Tibial artery (tissue), 4 donors: ENCODE measurements at regions not wholly inside any gene's neighbourhood (a gene's known extent, or its start where the extent isn't known, plus 50 kb on each side); places are given as distances from the start of the nearest gene placed in this dataset.
A peak's percentile ranks its signal among the peaks of the same experiment; 100 is the strongest.

Experiments used
- DNase-seq, 2 donors: peaks; one replicate each; pipeline ENCODE4 v3.0.0-alpha.2; 2019
- H3K27ac ChIP-seq, 2 donors: fragments of 200-600 bp; sonication (generic) in 1 of 2; 1 replicate in 1 of 2; 2 replicates in 1 of 2; pipeline ENCODE4 v1.5.1; 2018 to 2019; ENCODE audit warnings: mild to moderate bottlenecking in 1 of 2
- H3K27me3 ChIP-seq, 2 donors: fragments of 200-600 bp; sonication (generic) in 1 of 2; one replicate each; pipeline versions ENCODE4 v1.5.1 to v1.6.0; 2016 to 2019
- H3K36me3 ChIP-seq, 3 donors: fragments of 200-600 bp; sonication (generic) in 2 of 3; one replicate each; pipeline ENCODE4 v1.5.1; 2016 to 2019; ENCODE audit warnings: mild to moderate bottlenecking in 2 of 3
- H3K4me1 ChIP-seq, 4 donors: fragments of 200-600 bp; sonication (generic) in 2 of 4; 1 replicate in 3 of 4; 2 replicates in 1 of 4; pipeline ENCODE4 v1.5.1; 2016 to 2019
- H3K4me3 ChIP-seq, 2 donors: fragments of 200-600 bp; sonication (generic) in 1 of 2; 1 replicate in 1 of 2; 2 replicates in 1 of 2; pipeline ENCODE4 v1.5.1; 2018 to 2019; ENCODE audit warnings: mild to moderate bottlenecking in 2 of 2
- H3K9me3 ChIP-seq, 3 donors: fragments of 200-600 bp; sonication (generic) in 1 of 3; one replicate each; pipeline ENCODE4 v1.5.1; 2016 to 2019
- CTCF ChIP-seq, 2 experiments: fragments of 200-600 bp in 1 of 2; fragments of 450-650 bp in 1 of 2; IDR thresholded peaks; one replicate each; pipeline ENCODE4 v1.5.1; 2017 to 2019; ENCODE audit warnings: antibody characterized with exemption in 2 of 2, mild to moderate bottlenecking in 1 of 2, moderate library complexity in 1 of 2
- intact Hi-C: fragments of 100-400 bp; cut with DNase I; formaldehyde crosslinking; loops from one replicate; pipeline ENCODE4 v1.15.0; 2023; ENCODE audit warnings: low total_unique reads

- peaks cover 0 to 8% (median 0%) of the 10 kb centered on the region in 3 donors for H3K9me3 ChIP-seq
- peak; percentile 50 to 59 for TF ChIP-seq CTCF (IDR thresholded peaks at IDR 0.05)
- H3K27ac ChIP-seq: no peak overlapping the region
- H3K4me1 ChIP-seq: peaks cover 0 to 1% (median 0%) of the 10 kb centered on the region in 4 donors
- DNase-seq: no peak
- H3K4me3 ChIP-seq: no peak overlapping the region
- intact Hi-C loops: no loop called here
- H3K36me3 ChIP-seq: no peaks in the 10 kb centered on the region
- no peaks in the 10 kb centered on the region for H3K27me3 ChIP-seq
Measured at GRCh38 chr18:45275367-45276113, 339.7 kb upstream of the SLC14A2 start.

DNA sequence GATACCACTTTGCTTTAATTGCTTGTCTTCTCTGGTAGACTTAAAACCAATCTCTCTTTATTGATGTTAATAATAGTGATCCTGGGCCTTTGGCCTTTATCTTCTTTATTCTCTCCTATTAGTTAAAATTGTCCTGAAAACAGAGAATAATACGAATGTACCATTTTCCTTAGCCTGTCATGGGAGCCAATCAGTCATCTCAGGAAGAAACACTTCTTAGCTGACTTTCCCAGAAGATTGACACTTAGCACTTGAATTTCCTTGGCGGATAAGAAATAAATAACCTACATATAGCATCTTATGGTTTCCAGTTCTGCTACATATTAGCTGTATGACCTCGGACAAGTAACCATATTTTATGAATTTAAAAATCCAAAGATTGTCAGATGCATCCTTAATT is 338.4 kb upstream of the SLC14A2 start:
- H3K4me3 ChIP-seq: no peak overlapping the region
- no peak overlapping the region for H3K27ac ChIP-seq
- no peaks in the 10 kb centered on the region for H3K4me1 ChIP-seq
- no peak for DNase-seq
- no peaks in the 10 kb centered on the region for H3K27me3 ChIP-seq
- H3K36me3 ChIP-seq: no peaks in the 10 kb centered on the region
- H3K9me3 ChIP-seq: peaks cover 0 to 5% (median 0%) of the 10 kb centered on the region in 3 donors
- intact Hi-C loops: no loop called here
- TF ChIP-seq CTCF (IDR thresholded peaks at IDR 0.05): no peak

GRCh38 chr18:45277908-45278307 is 337.4 kb upstream of the SLC14A2 start:
- no peak for TF ChIP-seq CTCF (IDR thresholded peaks at IDR 0.05)
- intact Hi-C loops: no loop called here
- DNase-seq: no peak

GRCh38 chr18:45280481-45281276 is 334.6 kb upstream of the SLC14A2 start:
- H3K4me1 ChIP-seq: no peaks in the 10 kb centered on the region
- intact Hi-C loops: no loop called here
- DNase-seq: no peak
- no peaks in the 10 kb centered on the region for H3K36me3 ChIP-seq
- no peak overlapping the region for H3K27ac ChIP-seq
- no peaks in the 10 kb centered on the region for H3K27me3 ChIP-seq
- no peaks in the 10 kb centered on the region for H3K9me3 ChIP-seq
- H3K4me3 ChIP-seq: no peak overlapping the region
- no peak for TF ChIP-seq CTCF (IDR thresholded peaks at IDR 0.05)

More at GRCh38 chr18:45277908-45278307, 337.4 kb upstream of the SLC14A2 start:
- no peak overlapping the region for H3K4me3 ChIP-seq
- H3K27me3 ChIP-seq: no peaks in the 10 kb centered on the region
- no peaks in the 10 kb centered on the region for H3K36me3 ChIP-seq
- no peak overlapping the region for H3K27ac ChIP-seq
- H3K4me1 ChIP-seq: no peaks in the 10 kb centered on the region
- no peaks in the 10 kb centered on the region for H3K9me3 ChIP-seq

- Histone ChIP-seq H3K4me1 (no peaks in the 10 kb centered on the region), H3K9me3 (no peaks in the 10 kb centered on the region), H3K27ac (no peak overlapping the region), H3K4me3 (no peak overlapping the region), H3K27me3 (no peaks in the 10 kb centered on the region), H3K36me3 (no peaks in the 10 kb centered on the region)
- intact Hi-C loops: no loop called here
- DNase-seq: no peak
- TF ChIP-seq CTCF (IDR thresholded peaks at IDR 0.05): no peak
Measured at GRCh38 chr18:45282101-45282812, 333.0 kb upstream of the SLC14A2 start.
